ENCODE measurements at regions not wholly inside any gene's neighbourhood (a gene's known extent, or its start where the extent isn't known, plus 50 kb on each side); places are given as distances from the start of the nearest gene placed in this dataset.
"Not testable (repeated sequence)": the region's sequence is repeated elsewhere in the genome, so short reads cannot be mapped to it uniquely, and the experiment has no call there.

DNA sequence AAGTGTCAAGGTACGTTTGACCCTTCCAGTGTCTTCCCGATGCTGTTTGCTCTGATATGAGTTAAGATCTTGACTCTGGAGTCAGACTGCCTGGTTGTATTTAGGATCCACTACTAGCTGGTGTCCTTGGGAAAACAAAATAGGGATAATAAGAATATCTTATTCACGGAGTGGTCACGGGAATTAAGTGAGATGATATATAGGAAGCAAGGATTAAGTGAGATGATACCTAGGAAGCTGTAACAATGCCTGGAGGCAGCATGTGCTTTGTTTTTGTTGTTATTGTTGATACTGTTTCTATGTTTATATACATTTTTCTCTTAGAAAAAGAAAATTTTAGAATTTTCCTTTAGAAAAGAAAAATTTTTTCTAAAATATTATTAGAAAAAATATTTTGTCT is 87.0 kb downstream of the LYZL1 start:
- CTCF ChIA-PET, result interaction anchor here (0.6 kb wide), 1 partner anchor 10 kb away, joined by 3 read pairs; no protein-coding TSS in a partner anchor
- no peak for ATAC-seq (ENCODE audit: low read depth)

DNA sequence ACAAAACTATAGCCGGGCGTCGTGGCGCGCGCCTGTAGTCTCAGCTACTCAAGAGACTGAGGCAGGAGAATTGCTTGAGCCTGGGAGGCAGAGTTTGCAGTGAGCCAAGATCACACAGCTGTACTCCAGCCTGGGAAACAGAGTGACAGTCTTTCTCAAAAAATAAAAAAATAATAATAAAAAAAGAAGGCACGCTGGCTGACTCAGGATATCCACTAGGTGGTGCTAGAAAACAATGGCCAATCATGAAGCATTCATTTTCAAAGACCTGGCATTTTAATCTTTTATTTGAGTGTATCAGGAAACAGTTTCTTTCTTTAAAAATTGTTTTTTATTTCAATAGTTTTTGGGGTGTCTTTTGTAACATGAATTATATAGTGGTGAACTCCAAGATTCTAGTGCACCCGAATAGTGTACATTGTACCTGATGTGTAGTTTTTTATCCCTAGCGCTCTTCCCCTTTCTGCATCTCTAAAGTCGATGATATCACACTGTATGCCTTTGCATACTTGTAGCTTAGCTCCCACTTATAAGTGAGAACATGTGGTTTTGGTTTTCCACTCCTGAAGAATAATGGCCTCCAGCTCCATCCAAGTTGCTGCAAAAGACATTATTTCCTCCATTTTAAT is 88.6 kb downstream of the LYZL1 start:
- H3K4me1 Mint-ChIP-seq, result no peaks in the 10 kb centered on the region
- ChIA-PET CTCF (no interaction called here), POLR2A (no interaction called here)
- H3K27ac Mint-ChIP-seq, result no peak overlapping the region
- H3K36me3 Mint-ChIP-seq (ENCODE audit: low read depth), result no peaks in the 10 kb centered on the region
- TF ChIP-seq, protein P1, sequence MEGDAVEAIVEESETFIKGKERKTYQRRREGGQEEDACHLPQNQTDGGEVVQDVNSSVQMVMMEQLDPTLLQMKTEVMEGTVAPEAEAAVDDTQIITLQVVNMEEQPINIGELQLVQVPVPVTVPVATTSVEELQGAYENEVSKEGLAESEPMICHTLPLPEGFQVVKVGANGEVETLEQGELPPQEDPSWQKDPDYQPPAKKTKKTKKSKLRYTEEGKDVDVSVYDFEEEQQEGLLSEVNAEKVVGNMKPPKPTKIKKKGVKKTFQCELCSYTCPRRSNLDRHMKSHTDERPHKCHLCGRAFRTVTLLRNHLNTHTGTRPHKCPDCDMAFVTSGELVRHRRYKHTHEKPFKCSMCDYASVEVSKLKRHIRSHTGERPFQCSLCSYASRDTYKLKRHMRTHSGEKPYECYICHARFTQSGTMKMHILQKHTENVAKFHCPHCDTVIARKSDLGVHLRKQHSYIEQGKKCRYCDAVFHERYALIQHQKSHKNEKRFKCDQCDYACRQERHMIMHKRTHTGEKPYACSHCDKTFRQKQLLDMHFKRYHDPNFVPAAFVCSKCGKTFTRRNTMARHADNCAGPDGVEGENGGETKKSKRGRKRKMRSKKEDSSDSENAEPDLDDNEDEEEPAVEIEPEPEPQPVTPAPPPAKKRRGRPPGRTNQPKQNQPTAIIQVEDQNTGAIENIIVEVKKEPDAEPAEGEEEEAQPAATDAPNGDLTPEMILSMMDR (IDR thresholded peaks at IDR 0.05), result no peak
- no peaks in the 10 kb centered on the region for H3K9me3 Mint-ChIP-seq
- intact Hi-C loops (cut with micrococcal nuclease), result no loop called here
- DNase-seq, result no peak
- peaks cover 5% of the 10 kb centered on the region for H3K27me3 Mint-ChIP-seq
- H3K4me3 Mint-ChIP-seq, result no peak overlapping the region
- no peak for ATAC-seq (ENCODE audit: low read depth)

More for the DNA sequence above, 87.0 kb downstream of the LYZL1 start:
- TF ChIP-seq, protein P1 (IDR thresholded peaks at IDR 0.05), result no peak
- intact Hi-C loops (cut with micrococcal nuclease), result no loop called here
- Mint-ChIP-seq H3K4me3 (no peak overlapping the region), H3K27me3 (peaks cover 7% of the 10 kb centered on the region), H3K27ac (no peak overlapping the region), H3K36me3 (ENCODE audit: low read depth) (no peaks in the 10 kb centered on the region), H3K9me3 (no peaks in the 10 kb centered on the region), H3K4me1 (no peaks in the 10 kb centered on the region)
- no peak for DNase-seq
- POLR2A ChIA-PET, result no interaction called here

DNA sequence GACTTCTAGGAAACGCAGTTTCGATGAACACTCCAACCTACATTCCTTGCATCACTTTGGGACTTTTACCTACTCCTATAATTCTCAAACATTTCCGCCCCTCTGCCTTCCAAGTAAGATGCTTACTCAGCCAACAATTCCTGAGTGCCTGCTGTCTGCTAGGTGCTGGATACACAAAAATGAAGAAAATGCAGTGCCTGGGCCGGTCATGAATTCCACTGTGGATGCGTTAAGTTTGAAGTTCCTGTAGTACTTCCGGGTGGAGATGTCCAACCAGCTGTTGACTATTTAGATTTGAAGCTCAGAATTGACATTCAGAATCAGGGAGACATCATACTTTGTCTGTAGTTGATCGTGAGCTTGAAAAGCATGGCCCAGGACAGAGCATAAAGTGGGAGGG is 89.2 kb downstream of the LYZL1 start:
- H3K4me3 Mint-ChIP-seq, result no peak overlapping the region
- TF ChIP-seq, protein P1 (IDR thresholded peaks at IDR 0.05), result no peak
- H3K9me3 Mint-ChIP-seq, result no peaks in the 10 kb centered on the region
- no peak overlapping the region for H3K27ac Mint-ChIP-seq
- ChIA-PET CTCF (no interaction called here), POLR2A (no interaction called here)
- H3K4me1 Mint-ChIP-seq, result no peaks in the 10 kb centered on the region
- intact Hi-C loops (cut with micrococcal nuclease), result no loop called here
- no peaks in the 10 kb centered on the region for H3K36me3 Mint-ChIP-seq (ENCODE audit: low read depth)
- DNase-seq, result no peak
- ATAC-seq (ENCODE audit: low read depth), result no peak
- peaks cover 5% of the 10 kb centered on the region for H3K27me3 Mint-ChIP-seq

DNA sequence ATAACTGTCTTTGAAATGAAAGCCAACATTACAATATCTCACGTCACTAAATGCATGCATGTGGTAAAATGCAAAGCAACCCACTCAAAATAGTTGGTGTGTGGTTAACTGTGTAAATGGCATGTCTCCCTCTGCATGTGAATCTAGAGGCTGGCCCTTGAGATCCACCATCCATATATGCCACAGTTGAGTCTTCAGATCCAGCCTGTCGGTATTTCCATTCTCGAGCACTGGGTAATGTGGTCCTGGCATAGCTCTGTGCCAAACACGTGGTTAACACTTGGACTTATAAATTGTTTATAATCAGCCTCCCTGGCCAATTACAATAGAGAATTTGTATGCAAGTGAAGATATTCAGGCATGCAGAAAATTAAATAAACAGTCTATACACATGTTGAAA is 90.3 kb downstream of the LYZL1 start:
- Mint-ChIP-seq H3K9me3 (no peaks in the 10 kb centered on the region), H3K27ac (no peak overlapping the region), H3K4me1 (no peaks in the 10 kb centered on the region), H3K36me3 (ENCODE audit: low read depth) (no peaks in the 10 kb centered on the region), H3K4me3 (no peak overlapping the region), H3K27me3 (peaks cover 5% of the 10 kb centered on the region)
- CTCF ChIA-PET, result interaction anchor here (1.0 kb wide), 1 partner anchor 9 kb away, joined by 3 read pairs; no protein-coding TSS in a partner anchor
- intact Hi-C loops (cut with micrococcal nuclease), result no loop called here
- no peak for ATAC-seq (ENCODE audit: low read depth)
- DNase-seq, result no peak
- POLR2A ChIA-PET, result no interaction called here
- TF ChIP-seq, protein P1 (IDR thresholded peaks at IDR 0.05), result no peak

DNA sequence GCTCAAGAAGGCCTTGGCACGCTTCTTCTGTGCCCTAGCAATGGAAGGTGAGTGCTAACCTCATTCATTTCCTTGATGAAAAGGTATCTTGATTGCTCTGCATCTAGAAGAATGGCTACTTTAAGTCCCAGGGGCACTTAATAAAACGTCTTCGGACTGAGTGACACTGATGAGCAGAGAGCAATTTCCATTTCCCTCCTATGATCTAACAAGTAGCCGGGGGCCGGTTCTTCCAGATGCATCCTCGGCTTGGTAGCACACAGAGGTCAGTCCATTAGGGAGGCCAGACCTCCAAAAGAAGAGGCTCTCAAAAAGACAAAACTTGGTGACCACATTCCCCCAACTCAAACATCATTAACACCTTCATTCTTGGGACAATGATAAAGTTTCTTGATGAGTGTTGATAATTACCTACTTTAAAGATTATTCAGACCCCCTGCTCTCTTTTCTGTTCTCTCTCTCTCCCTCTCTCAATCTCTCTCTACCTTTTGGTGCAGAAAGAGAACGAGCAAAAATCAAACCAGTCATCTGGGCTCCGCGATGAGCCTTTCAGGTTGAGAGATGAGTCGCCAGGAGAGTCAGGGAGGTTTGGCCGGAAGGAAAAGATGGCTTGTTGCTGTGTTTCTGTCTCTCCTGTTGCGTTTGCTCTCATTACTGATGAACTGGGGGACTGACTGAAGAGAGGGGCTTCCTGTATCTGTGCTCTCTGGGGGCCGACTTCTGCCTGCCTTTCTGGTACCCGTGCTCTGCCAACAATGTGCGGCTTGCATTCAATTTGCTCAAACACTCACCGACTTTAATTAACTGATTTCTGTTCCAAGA is 91.1 kb downstream of the LYZL1 start:
- H3K9me3 Mint-ChIP-seq; H3K4me1 Mint-ChIP-seq; H3K27me3 Mint-ChIP-seq; ATAC-seq (ENCODE audit: low read depth); DNase-seq; H3K36me3 Mint-ChIP-seq (ENCODE audit: low read depth); H3K4me3 Mint-ChIP-seq; H3K27ac Mint-ChIP-seq; POLR2A ChIA-PET; intact Hi-C loops (cut with micrococcal nuclease): not testable (repeated sequence)
- CTCF ChIA-PET, result interaction anchor here (1.0 kb wide), 1 partner anchor 8 kb away, joined by 3 read pairs; no protein-coding TSS in a partner anchor

DNA sequence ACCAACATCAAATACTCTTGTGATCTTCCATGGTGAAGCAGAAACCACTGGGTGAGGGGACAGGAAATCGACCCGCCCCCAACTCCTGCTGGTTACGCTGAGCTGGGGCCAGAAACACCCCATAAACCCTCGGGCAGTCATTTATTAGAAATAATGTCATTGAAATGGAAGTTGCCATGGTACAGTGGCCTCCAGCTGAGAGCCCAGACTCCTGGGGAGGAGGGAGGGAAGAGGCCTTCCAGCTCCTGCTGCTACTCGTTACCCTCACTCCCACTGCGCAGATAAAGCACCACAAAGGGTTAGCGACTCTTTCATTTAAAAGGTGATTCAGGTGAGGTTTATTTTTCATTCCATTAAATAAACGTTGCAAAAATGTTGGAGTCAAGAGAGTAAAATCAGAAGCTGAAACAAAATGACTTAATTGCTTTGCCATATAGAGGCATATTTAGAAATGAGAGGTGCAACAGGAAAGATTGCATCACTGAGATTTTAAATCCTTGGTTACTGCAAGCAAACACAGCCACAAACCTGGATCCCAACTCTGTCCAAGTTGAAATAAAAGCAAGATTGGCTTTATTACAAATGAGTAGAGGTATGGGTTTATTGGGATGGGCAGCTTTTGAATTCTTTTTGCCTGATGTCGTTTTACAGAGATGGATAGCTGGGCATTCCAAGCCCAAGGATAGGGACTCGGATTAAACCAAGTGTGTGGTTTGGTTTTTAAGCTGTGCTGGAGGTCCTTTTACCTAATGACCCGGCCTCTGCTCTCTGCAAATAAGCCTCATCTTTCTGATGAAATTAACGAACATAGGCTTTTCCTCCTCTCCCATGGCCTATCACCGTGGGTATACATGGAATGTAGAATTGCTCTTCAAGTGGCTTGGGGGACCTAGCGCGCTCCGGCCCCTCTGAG is 92.0 kb downstream of the LYZL1 start:
- H3K36me3 Mint-ChIP-seq (ENCODE audit: low read depth); CTCF ChIA-PET; H3K4me3 Mint-ChIP-seq; H3K27ac Mint-ChIP-seq; ATAC-seq (ENCODE audit: low read depth); H3K9me3 Mint-ChIP-seq; H3K27me3 Mint-ChIP-seq; H3K4me1 Mint-ChIP-seq; DNase-seq; POLR2A ChIA-PET; intact Hi-C loops (cut with micrococcal nuclease): not testable (repeated sequence)
